ENCODE measurements at regions not wholly inside any gene's neighbourhood (a gene's known extent, or its start where the extent isn't known, plus 50 kb on each side); places are given as distances from the start of the nearest gene placed in this dataset.

GRCh38 chr4:34851411-34851810 lies 1392.9 kb downstream of the ARAP2 start:
- H3K27me3 ChIP-seq (ENCODE audit: insufficient read depth, low read length) = no peaks in the 10 kb centered on the region
- no peaks in the 10 kb centered on the region for H3K4me1 ChIP-seq (ENCODE audit: control insufficient read depth in 1 of 2, insufficient read depth in 2 of 2, low read length in 2 of 2)
- H3K4me2 ChIP-seq (ENCODE audit: low read length) = no peak overlapping the region
- peak overlapping the region; percentile 7 for H2AFZ ChIP-seq (ENCODE audit: low read depth, low read length, poor library complexity, severe bottlenecking)
- no peaks in the 10 kb centered on the region for H4K20me1 ChIP-seq (ENCODE audit: insufficient read depth)
- ChIA-PET RAD21 (ENCODE audit: low non-redundant PET in 1 of 2, low total read pairs in 2 of 2, uncharacterized antibody in 2 of 2, unreplicated experiment in 2 of 2) (no interaction called here), CTCF (no interaction called here), POLR2A (no interaction called here)
- H3K79me2 ChIP-seq (ENCODE audit: insufficient read depth, low read length) = no peaks in the 10 kb centered on the region
- no peaks in the 10 kb centered on the region for H3K9me3 ChIP-seq (ENCODE audit: control insufficient read depth in 1 of 2, insufficient read depth in 1 of 2, low read depth in 1 of 2, low read length in 2 of 2)
- H3K27ac ChIP-seq (ENCODE audit: low read depth, low read length) = no peak overlapping the region
- no peak for ATAC-seq
- intact Hi-C loops (cut with micrococcal nuclease) = loop anchor here (10.0 kb wide), 1 partner anchor 453 kb away; no protein-coding TSS in a partner anchor
- H3K4me3 ChIP-seq (replicated peaks in 1 of 2; ENCODE audit: low read depth in 1 of 2, low read length in 2 of 2) = no peak overlapping the region
- no peaks in the 10 kb centered on the region for H3K9me2 ChIP-seq (ENCODE audit: insufficient read depth)
- TF ChIP-seq ELF1 (IDR thresholded peaks at IDR 0.05; ENCODE audit: borderline replicate concordance, low read depth) = no peak
- no peak for TF ChIP-seq CBX3 (IDR thresholded peaks at IDR 0.05; ENCODE audit: low read depth)
- no peak for TF ChIP-seq EGR1 (IDR thresholded peaks at IDR 0.05; ENCODE audit: low read depth)
- TF ChIP-seq SIN3A (IDR thresholded peaks at IDR 0.05; ENCODE audit: low read depth) = no peak
- no peak for TF ChIP-seq EZH2 (IDR thresholded peaks at IDR 0.05)
- TF ChIP-seq ATF3 (IDR thresholded peaks at IDR 0.05) = no peak
- TF ChIP-seq POLR2AphosphoS5 (IDR thresholded peaks at IDR 0.05; ENCODE audit: low read depth, low read length) = no peak
- no peak for TF ChIP-seq REST (IDR thresholded peaks at IDR 0.05; ENCODE audit: low read depth)
- TF ChIP-seq CEBPB (IDR thresholded peaks at IDR 0.05; ENCODE audit: low read depth) = no peak
- TF ChIP-seq JUND (IDR thresholded peaks at IDR 0.05) = no peak
- no peak for TF ChIP-seq MAX (IDR thresholded peaks at IDR 0.05)
- TF ChIP-seq TCF7L2 (IDR thresholded peaks at IDR 0.05; ENCODE audit: borderline replicate concordance, extremely low read depth, insufficient read depth, insufficient read length) = no peak
- TF ChIP-seq ZNF274 (IDR thresholded peaks at IDR 0.05; ENCODE audit: low read depth, low read length) = no peak
- no peak for TF ChIP-seq RAD21 (IDR thresholded peaks at IDR 0.05; ENCODE audit: low read depth)
- TF ChIP-seq FOSL1 (IDR thresholded peaks at IDR 0.05; ENCODE audit: low read depth) = no peak
- H3K9ac ChIP-seq (ENCODE audit: low read length) = no peak overlapping the region
- DNase-seq (ENCODE audit: low read depth, low spot score) = no peak
- BruUV-seq (replicated peaks) = no TSS peak
- H3K36me3 ChIP-seq (ENCODE audit: control insufficient read depth in 1 of 2, insufficient read depth in 2 of 2, low read length in 2 of 2) = no peaks in the 10 kb centered on the region

Data from HCT116 (cell line).